Liver (tissue), 8 donors: ENCODE measurements at regions not wholly inside any gene's neighbourhood (a gene's known extent, or its start where the extent isn't known, plus 50 kb on each side); places are given as distances from the start of the nearest gene placed in this dataset.
"Not testable (repeated sequence)": the region's sequence is repeated elsewhere in the genome, so short reads cannot be mapped to it uniquely, and the experiment has no call there.

Source experiments
- DNase-seq: peaks from one replicate; pipeline ENCODE4 v3.0.0-alpha.2; 2017; ENCODE audit warnings: low spot score
- H3K27ac ChIP-seq, 2 donors: one replicate each; pipeline ENCODE4 v1.7.0; 2013; ENCODE audit warnings: inconsistent platforms in 2 of 2, low read length in 2 of 2, control low read depth in 1 of 2, low read depth in 1 of 2, mild to moderate bottlenecking in 1 of 2
- H3K27me3 ChIP-seq, 4 donors: one replicate each; pipeline versions ENCODE4 v1.6.1 to v1.7.0; 2013; ENCODE audit warnings: low read length in 3 of 4, inconsistent platforms in 1 of 4, mild to moderate bottlenecking in 1 of 4, moderate library complexity in 1 of 4; ENCODE audit not compliant: control insufficient read depth in 4 of 4, insufficient read depth in 4 of 4
- H3K36me3 ChIP-seq, 4 donors: one replicate each; pipeline versions ENCODE4 v1.6.1 to v1.7.0; 2013; ENCODE audit warnings: low read length in 3 of 4, mild to moderate bottlenecking in 3 of 4, low read depth in 1 of 4, moderate library complexity in 1 of 4; ENCODE audit not compliant: control insufficient read depth in 4 of 4, insufficient read depth in 3 of 4
- H3K4me1 ChIP-seq, 4 donors: one replicate each; pipeline versions ENCODE4 v1.6.1 to v1.7.0; 2013; ENCODE audit warnings: low read length in 3 of 4, mild to moderate bottlenecking in 3 of 4, moderate library complexity in 1 of 4; ENCODE audit not compliant: control insufficient read depth in 4 of 4, insufficient read depth in 4 of 4
- H3K4me3 ChIP-seq, 3 donors: one replicate each; pipeline versions ENCODE4 v1.6.1 to v1.7.0; 2013; ENCODE audit warnings: low read length in 3 of 3, control low read depth in 1 of 3, low read depth in 1 of 3, mild to moderate bottlenecking in 1 of 3
- H3K9ac ChIP-seq, 2 donors: one replicate each; pipeline ENCODE4 v1.7.0; 2013; ENCODE audit warnings: low read length in 2 of 2, mild to moderate bottlenecking in 2 of 2, moderate library complexity in 2 of 2, control low read depth in 1 of 2, low read depth in 1 of 2
- H3K9me3 ChIP-seq, 4 donors: one replicate each; pipeline versions ENCODE4 v1.6.1 to v1.7.0; 2013; ENCODE audit warnings: low read length in 3 of 4; ENCODE audit not compliant: control insufficient read depth in 4 of 4
- ATF3 ChIP-seq: IDR thresholded peaks from 2 replicates; pipeline ENCODE4 v1.6.1; 2016; ENCODE audit warnings: antibody characterized with exemption
- CTCF ChIP-seq: fragments of 150-350 bp; IDR thresholded peaks from 2 replicates; pipeline ENCODE4 v1.5.1; 2017; ENCODE audit warnings: improper control_type of control experiment, low read depth, low read length; ENCODE audit not compliant: missing input control
- EGR1 ChIP-seq, 2 donors: IDR thresholded peaks; 2 replicates each; pipeline ENCODE4 v1.6.1; 2016 to 2018; ENCODE audit warnings: antibody characterized with exemption in 2 of 2, low read depth in 2 of 2
- FOXA1 ChIP-seq: IDR thresholded peaks from 2 replicates; pipeline ENCODE4 v1.6.1; 2016; ENCODE audit warnings: antibody characterized with exemption
- GABPA ChIP-seq, 2 donors: IDR thresholded peaks in 1 of 2; conservative IDR thresholded peaks in 1 of 2; 2 replicates each; pipeline ENCODE4 v1.6.1; 2016; ENCODE audit warnings: antibody characterized with exemption in 2 of 2, mild to moderate bottlenecking in 1 of 2, moderate library complexity in 1 of 2
- HNF4A ChIP-seq, 2 donors: conservative IDR thresholded peaks; 2 replicates each; pipeline ENCODE4 v1.6.1; 2016; ENCODE audit warnings: antibody characterized with exemption in 2 of 2, mild to moderate bottlenecking in 2 of 2
- HNF4G ChIP-seq: IDR thresholded peaks from 2 replicates; pipeline ENCODE4 v1.6.1; 2016; ENCODE audit warnings: antibody characterized with exemption
- JUND ChIP-seq, 2 donors: IDR thresholded peaks; 2 replicates each; pipeline ENCODE4 v1.6.1; 2016; ENCODE audit warnings: antibody characterized with exemption in 2 of 2
- MAX ChIP-seq: IDR thresholded peaks from 2 replicates; pipeline ENCODE4 v1.6.1; 2016; ENCODE audit warnings: antibody characterized with exemption
- NR2F2 ChIP-seq: IDR thresholded peaks from 2 replicates; pipeline ENCODE4 v1.6.1; 2016; ENCODE audit warnings: antibody characterized with exemption
- RAD21 ChIP-seq, 2 donors: IDR thresholded peaks; 2 replicates each; pipeline ENCODE4 v1.6.1; 2016; ENCODE audit warnings: antibody characterized with exemption in 2 of 2, mild to moderate bottlenecking in 2 of 2
- RXRA ChIP-seq, 2 donors: IDR thresholded peaks; 2 replicates each; pipeline ENCODE4 v1.6.1; 2017 to 2018; ENCODE audit warnings: antibody characterized with exemption in 2 of 2, mild to moderate bottlenecking in 1 of 2
- SP1 ChIP-seq: IDR thresholded peaks from 2 replicates; pipeline ENCODE4 v1.6.1; 2018; ENCODE audit warnings: antibody characterized with exemption, mild to moderate bottlenecking
- TAF1 ChIP-seq: conservative IDR thresholded peaks from 2 replicates; pipeline ENCODE4 v1.6.1; 2016; ENCODE audit warnings: antibody characterized with exemption, mild to moderate bottlenecking
- YY1 ChIP-seq: IDR thresholded peaks from 2 replicates; pipeline ENCODE4 v1.6.1; 2016; ENCODE audit warnings: antibody characterized with exemption, mild to moderate bottlenecking
- ZBTB33 ChIP-seq: IDR thresholded peaks from 2 replicates; pipeline ENCODE4 v1.6.1; 2016; ENCODE audit warnings: antibody characterized with exemption
- WGBS: extraction: QIAGEN DNeasy Blood & Tissue Kit; methylation state at CpG from one replicate; pipeline ENCODE4 v1.1.7; 2013; 5-methylcytosine and 5-hydroxymethylcytosine counted together
- donor health status: healthy.
- donor health status: healthy.
- donor health status: healthy.
- donor health status: healthy.
- donor health status: healthy.

GRCh38 chr7:112942981-112943380 lies 143.6 kb downstream of the GPR85 start:
- TF ChIP-seq MAX (no peak), ATF3 (no peak), RXRA (IDR thresholded peaks at IDR 0.05) (no peak), HNF4G (no peak), JUND (IDR thresholded peaks at IDR 0.05) (no peak), TAF1 (no peak), EGR1 (IDR thresholded peaks at IDR 0.05; ENCODE audit: low read depth in 2 of 2) (no peak), SP1 (no peak), FOXA1 (no peak), GABPA (IDR thresholded peaks at IDR 0.05 in 1 of 2, conservative IDR thresholded peaks at IDR 0.05 in 1 of 2) (no peak), NR2F2 (no peak)
- peaks cover 0 to 12% (median 8%) of the 10 kb centered on the region in 4 donors for H3K4me1 ChIP-seq
- no peaks in the 10 kb centered on the region for H3K27me3 ChIP-seq
- H3K36me3 ChIP-seq: no peaks in the 10 kb centered on the region
- WGBS: 97% methylated on average over 1 of the region's 1 CpG
- no peak overlapping the region for H3K4me3 ChIP-seq
- DNase-seq: no peak
- H3K9me3 ChIP-seq: no peaks in the 10 kb centered on the region
- no peak overlapping the region for H3K9ac ChIP-seq
- H3K27ac ChIP-seq: no peak overlapping the region

GRCh38 chr7:112942125-112942524 lies 144.5 kb downstream of the GPR85 start:
- 93% methylated on average over 6 of the region's 6 CpGs for WGBS

GRCh38 chr7:112940314-112940732 lies 146.3 kb downstream of the GPR85 start:
- H3K9ac ChIP-seq: peak overlapping the region; percentile 3 to 26
- no peaks in the 10 kb centered on the region for H3K36me3 ChIP-seq

More at GRCh38 chr7:112942125-112942524, 144.5 kb downstream of the GPR85 start:
- not testable (repeated sequence) for H3K36me3 ChIP-seq, H3K27me3 ChIP-seq, H3K4me3 ChIP-seq, H3K9me3 ChIP-seq, H3K27ac ChIP-seq, H3K9ac ChIP-seq, DNase-seq
- H3K4me1 ChIP-seq: peaks cover 0 to 12% (median 8%) of the 10 kb centered on the region in 4 donors

More at GRCh38 chr7:112940314-112940732, 146.3 kb downstream of the GPR85 start:
- Histone ChIP-seq H3K4me1 (peaks cover 0 to 12% (median 8%) of the 10 kb centered on the region in 4 donors), H3K27ac (peak overlapping the region; percentile 31 to 41), H3K4me3 (peak overlapping the region; percentile 53 to 78 (median 68)), H3K27me3 (no peaks in the 10 kb centered on the region), H3K9me3 (no peaks in the 10 kb centered on the region)
- DNase-seq: no peak
- TF ChIP-seq RAD21 (IDR thresholded peaks at IDR 0.05) (no peak), YY1 (no peak), CTCF (no peak), HNF4A (conservative IDR thresholded peaks at IDR 0.05) (no peak), FOXA1 (no peak), HNF4G (no peak), TAF1 (no peak), EGR1 (IDR thresholded peaks at IDR 0.05; ENCODE audit: low read depth in 2 of 2) (no peak), GABPA (IDR thresholded peaks at IDR 0.05 in 1 of 2, conservative IDR thresholded peaks at IDR 0.05 in 1 of 2) (no peak), RXRA (IDR thresholded peaks at IDR 0.05) (no peak), ZBTB33 (no peak)
- WGBS: 16% methylated on average over 8 of the region's 8 CpGs
